HG03064 (cell line): ENCODE measurements at regions not wholly inside any gene's neighbourhood (a gene's known extent, or its start where the extent isn't known, plus 50 kb on each side); places are given as distances from the start of the nearest gene placed in this dataset.
"Not testable (repeated sequence)": the region's sequence is repeated elsewhere in the genome, so short reads cannot be mapped to it uniquely, and the experiment has no call there.

Source experiments
- ATAC-seq: cut with Tn5 transposase; IDR thresholded peaks from one replicate; pipeline ENCODE4 v1.9.1; 2021; ENCODE audit warnings: low read depth; ENCODE audit not compliant: unreplicated experiment

DNA sequence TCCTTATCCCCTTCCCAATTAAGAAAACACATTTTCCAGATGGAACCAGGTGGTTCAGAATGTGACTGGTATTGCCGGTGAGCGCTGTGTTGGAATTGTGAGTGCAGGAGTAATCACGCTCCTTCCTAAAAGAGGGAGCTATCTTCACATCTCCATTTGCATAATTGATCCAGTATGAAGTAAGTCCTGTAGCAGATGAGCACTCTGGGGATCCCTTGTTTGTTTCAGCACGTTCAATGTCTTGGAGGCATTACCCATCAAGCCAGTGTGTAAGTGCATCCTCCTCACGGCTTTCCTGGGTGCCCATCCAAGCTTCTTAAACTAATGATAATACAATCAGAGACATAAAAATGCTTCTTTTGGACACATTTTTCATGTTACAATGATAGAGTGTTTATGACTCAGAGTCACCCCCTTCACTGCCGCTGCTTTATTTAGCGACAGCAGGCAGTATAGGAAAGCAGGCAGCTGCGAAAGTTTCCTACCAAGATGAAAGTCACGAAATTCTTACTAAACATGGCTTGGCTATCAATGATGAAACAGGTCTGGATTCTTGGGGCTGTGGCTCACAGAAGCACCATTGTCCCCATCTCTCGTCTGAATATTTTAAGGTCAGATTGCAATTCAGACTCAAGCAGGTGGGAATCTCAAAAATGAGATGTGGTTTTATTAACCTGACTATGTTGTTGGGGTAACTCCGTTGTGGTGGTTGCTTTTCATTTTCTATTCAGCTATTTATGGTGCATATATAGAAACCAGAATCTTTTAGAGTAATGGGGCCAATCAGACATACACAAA lies 346.3 kb upstream of the MDFIC2 start:
- ATAC-seq, result no peak

DNA sequence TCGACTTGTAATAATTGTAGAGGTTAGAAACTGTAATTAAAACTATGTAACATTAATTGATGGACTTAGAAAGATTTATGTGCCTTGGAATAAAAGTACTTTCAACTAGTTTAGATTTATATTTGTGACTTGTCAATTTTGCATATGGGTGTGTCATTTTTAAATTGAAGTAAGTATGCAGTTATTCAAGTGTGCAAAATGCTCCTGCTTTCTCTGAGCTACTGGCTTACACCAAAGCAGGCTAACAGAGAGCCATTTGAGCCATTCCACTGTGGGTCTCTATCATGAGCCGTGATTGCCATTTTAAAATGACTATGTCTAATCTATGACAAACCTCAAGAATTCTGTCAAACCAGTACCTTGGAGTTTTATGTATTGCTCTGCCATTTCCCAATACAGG lies 345.0 kb upstream of the MDFIC2 start:
- ATAC-seq, result no peak

DNA sequence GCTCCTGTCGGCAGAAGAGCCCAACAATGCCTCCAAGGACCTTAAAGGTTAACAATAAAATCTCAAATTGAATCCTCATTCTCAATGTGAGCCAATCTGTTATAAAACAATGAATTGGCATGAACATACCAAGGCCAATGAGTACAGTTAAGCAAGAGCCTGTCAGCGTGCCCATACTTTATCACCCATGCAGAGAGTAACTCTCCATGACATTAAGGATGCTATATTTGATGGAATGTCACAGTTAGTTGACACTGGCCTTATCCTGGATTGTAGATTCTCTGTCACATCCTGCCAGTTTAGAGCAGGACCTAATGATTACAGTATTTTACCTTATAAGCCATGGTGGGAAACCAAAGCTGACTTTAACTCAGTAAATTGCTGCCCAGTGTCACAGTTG lies 335.4 kb upstream of the MDFIC2 start:
- no peak for ATAC-seq

DNA sequence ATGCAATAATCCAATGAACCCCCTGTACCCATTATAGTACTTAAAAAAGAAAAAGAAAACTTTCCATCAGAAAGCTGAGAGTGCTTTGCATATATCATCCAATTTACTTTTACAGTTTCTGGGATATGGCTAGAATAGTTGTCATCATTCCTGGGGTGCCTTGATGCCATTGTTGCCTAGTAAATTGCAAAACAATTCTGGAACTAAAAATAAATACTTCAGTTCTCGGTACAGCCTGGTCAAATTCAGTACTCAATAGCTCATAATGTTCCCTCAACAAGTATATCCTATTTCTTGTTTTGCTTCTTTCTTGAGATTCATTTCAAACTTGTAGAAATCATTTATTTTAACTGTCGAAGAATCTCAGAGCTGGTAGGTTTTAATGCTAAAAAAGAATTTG lies 334.7 kb upstream of the MDFIC2 start:
- no peak for ATAC-seq

DNA sequence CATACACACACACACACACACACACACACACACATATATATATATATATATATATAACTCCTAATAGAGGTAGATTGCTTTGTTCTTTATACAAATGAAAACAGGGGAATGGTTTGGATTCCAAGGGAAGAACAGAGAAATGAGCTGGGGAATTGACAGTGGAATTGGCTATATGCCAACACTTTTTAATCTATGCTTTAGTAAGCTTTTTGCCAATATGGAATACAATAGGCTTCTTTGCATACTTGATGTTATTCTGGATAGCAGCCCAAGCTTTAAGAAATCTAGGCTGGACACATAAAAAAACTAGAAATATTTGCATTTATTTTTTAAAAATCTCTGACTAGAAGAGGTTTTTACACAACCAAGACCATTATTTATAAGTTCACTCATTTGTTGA lies 334.2 kb upstream of the MDFIC2 start:
- ATAC-seq, result no peak

DNA sequence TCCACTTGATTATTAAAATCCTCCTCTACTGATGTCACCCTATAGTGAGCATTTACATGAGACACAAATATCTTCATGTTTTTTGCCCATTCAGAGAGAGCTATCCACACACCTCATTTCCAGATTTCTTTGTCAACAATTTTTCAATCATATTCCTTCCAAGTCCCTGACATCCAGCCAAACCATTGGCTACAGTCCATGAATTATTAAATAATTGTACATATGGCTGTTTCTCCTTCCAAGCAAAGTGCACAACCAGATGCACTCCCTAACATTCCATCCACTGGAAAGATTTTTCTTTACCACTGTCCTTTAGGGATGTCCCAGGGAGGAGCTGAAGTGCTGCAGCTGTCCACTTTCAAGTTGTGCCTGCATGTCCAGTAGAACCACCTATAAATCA lies 328.0 kb upstream of the MDFIC2 start:
- ATAC-seq, result no peak

DNA sequence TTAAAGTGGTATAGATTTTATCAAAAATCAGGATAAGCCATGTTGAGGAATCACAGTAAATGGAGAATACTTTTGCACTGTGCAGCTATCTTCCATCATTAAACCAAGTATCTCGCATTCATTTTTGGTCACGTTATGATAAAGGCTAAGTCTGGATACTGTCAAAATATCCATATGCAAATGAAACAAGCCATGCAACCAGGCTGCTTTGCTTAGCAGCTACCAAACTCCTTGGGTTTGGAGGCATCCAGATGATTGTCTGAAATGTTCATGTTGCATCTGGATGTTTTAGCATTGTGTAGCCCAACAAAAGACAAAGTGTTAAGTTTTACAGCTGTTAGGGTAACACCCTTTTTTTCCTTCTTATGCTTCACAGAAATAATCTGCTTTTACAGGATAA lies 322.9 kb upstream of the MDFIC2 start:
- no peak for ATAC-seq

DNA sequence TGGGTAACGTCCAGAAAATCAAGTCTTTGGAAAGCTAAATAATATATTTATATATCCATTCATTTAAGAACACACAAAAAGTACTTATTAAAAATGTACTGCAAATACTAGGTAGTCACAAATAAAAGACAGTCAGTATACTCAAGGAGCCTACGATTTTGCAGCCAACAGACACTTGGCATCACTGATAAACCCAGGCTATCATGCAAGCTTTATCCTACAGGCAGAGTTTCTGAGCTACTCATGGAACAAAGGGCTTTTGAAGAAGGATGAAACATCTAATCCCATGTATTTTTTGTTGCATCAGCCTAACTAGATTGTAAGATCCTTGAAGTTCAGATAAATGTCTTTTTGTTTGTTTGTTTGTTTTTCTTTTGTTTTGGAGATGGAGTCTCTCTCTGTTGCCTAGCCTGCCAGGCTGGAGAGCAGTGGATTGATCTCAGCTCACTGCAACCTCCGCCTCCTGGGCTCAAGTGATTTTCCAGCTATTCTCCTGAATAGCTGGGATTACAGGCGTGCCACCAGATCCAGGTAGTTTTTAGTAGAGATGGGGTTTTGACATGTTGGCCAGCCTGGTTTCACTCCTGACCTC lies 319.4 kb upstream of the MDFIC2 start:
- ATAC-seq, result no peak

DNA sequence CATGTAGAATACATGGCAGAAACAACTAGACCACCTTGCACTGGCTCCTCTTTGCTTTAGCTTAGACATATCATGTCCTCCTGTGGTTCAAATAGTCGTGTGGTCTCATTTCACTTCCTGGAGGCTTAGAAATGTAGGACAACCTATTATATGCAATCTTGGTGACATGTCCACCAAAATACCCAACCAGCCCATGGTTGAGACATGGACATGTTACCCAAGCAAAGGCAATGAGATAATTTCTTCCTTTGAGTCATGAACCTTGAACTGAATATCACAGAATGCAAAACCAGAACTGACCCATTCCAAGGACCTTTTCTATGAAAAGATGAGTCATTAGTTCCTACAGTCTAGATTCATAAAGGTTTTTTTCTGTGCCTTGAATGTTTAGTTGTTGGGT lies 309.0 kb upstream of the MDFIC2 start:
- ATAC-seq, result no peak

DNA sequence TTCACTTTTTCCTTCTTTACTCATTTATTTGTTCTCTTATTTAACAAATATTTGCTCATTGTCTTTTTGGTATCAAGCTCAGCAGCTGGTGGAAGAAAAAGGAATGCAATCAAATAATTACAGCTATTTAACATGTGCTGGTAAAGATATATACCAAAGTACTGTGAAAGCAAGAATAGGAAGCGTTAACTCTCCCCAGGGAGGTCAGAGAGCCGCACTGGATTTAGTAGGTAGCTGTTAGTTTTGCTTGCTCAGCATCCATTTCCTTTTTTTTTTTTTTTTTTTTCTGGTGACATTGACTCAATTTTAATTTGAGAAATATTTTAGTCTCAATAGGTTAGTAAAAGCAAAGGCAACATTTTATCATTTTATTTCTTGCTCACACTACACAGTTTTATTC lies 308.5 kb upstream of the MDFIC2 start:
- ATAC-seq, result no peak

DNA sequence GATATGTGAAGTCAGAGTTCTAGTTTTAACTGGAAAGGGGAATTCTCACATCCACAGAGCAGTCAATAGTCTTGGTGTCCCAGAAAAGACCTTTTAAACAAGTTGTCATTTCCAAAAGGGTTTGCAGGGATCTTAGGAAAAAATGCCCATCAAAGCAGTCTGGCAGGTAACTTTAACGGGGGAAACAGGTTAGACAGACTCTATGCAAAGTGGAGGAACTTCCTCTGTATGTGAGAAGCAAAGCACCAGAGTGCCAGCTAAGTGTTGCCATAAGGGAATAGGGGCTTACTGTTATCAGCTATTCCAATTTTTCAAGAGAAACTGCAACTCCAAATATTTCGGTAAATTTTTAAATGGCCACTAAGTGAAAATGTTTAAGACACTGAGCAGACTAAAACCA lies 307.9 kb upstream of the MDFIC2 start:
- ATAC-seq, result no peak

DNA sequence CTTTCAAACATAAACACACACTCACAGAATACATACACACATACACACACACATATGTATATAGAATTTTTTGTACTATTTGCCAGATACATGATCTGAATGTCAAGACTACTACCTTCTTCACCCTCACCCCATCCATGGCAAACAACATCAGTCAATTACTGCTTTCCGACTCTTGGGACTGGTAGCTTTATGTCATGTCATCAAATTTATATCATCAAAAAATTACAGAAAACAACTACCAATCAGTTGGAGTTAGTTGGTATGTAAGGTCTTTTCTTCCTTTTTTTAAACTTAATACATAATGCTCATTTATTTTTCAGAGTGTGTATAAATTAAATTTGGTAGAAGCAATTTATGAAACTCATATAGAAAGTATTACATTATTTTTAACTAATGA lies 305.7 kb upstream of the MDFIC2 start:
- ATAC-seq, result no peak

DNA sequence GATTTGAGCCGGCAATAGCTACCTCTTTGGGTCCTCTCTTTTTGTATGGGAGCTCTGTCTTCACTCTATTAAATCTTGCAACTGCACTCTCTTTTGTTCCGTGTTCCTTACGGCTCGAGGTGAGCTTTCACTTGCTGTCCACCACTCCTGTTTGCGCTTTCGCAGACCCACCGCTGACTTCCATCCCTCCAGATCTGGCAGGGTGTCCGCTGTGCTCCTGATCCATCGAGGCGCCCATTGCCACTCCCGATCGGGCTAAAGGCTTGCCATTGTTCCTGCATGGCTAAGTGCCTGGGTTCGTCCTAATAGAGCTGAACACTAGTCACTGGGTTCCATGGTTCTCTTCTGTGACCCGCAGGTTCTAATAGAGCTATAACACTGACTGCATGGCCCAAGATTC lies 304.9 kb upstream of the MDFIC2 start:
- not testable (repeated sequence) for ATAC-seq

DNA sequence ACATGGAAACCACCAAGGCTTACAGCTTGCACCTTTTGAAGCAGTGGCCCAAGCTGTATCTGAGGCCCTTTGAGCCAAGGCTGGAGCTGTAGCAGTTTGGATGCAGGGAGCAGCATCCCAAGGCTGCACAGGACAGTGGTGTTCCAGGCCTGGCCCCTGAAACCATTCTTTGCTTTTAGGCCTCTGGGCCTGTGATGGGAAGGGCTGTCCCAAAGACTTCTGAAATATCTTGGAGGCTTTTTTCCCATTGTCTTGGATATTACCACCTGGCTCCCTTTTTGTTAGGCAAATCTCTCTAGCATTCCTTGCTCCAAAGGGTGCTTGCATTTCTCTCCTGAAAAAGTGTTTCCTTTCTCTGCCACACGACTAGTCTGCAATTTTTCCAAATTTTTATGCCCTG lies 302.8 kb upstream of the MDFIC2 start:
- no peak for ATAC-seq

DNA sequence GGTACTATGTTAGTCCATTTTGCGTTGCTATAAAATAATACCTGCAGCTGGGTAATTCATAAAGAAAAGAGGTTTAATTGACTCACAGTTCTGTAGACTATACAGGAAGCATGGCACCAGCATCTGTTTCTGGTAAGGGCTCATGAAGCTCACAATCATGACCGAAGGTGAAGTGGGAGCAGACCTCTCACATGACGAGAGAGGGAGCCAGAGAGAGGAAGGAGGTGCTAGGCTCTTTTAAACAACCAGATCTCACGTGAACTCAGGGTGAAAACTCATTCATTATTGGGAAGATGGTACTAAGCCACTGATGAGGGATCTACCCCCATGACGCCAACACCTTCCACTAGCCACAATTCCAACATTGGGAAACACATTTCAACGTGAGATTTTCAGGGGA lies 301.7 kb upstream of the MDFIC2 start:
- no peak for ATAC-seq

DNA sequence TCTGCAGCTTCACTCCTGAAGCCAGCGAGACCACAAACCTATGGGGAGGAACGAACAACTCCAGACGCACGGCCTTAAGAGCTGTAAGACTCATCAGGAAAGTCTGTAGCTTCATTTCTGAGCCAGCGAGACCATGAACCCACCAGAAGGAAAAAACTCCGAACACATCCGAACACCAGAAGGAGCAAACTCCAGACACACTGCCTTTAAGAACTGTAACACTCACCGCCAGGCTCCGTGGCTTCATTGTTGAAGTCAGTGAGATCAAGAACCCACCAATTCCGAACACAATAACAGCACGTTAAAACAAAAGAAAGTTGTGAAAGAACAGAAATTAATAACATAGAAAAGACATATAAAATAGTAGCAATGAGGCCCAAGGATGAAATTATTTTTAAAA lies 300.5 kb upstream of the MDFIC2 start:
- no peak for ATAC-seq

DNA sequence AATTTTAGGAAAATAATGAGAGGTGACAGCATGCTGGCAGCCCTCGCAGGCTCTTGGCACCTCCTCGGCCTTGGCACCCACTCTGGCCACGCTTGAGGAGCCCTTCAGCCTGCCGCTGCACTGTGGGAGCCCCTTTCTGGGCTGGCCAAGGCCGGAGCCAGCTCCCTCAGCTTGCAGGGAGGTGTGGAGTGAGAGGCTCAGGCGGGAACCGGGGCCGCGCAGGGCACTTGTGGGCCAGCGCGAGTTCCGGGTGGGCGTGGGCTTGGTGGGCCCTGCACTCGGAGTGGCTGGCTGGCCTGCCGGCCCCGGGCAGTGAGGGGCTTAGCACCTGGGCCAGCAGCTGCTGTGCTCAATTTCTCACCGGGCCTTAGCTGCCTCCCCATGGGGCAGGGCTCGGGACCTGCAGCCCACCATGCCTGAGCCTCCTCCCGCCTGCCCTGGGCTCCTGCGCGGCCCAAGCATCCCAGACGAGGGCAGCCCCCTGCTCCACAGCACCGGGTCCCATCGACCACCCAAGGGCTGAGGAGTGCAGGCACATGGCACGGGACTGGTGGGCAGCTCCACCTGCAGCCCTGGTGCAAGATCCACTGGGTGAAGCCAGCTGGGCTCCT lies 299.3 kb upstream of the MDFIC2 start:
- not testable (repeated sequence) for ATAC-seq

DNA sequence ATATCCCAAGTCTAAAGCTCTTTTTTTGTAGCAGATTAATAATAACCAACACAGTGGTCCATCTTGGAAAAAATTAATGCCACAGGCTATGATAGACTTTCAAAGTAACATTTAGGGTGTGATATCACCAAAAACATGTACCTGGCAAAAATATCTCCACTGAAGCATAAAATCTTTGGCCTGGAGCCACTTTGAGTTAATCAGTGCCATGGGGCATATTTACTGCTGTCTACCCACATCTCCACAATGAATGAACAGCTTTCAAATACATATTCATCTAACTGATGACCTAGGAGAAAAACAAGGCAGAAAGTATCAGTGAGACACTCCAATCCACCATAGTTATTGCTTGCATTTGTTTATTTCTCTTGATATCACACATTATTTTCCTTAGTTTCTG lies 296.0 kb upstream of the MDFIC2 start:
- ATAC-seq, result no peak

DNA sequence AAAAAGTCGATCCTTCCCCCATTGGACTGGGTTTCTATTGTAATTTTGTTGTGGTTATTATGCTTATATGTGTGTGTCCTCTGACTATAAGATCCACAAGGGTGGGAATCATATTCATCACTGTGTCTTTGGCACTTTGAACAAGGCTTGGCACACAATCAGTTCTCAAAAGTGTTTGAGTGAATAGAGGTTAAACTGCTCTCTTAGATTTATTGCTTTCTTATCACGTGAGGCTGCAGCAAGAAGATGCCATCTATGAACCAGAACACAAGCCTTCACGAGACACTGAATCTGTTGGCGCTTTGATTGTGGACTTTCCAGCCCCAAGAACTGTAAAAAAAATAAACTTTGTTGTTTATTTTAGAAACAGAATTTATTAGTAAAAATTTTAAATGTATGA lies 295.0 kb upstream of the MDFIC2 start:
- ATAC-seq, result no peak

DNA sequence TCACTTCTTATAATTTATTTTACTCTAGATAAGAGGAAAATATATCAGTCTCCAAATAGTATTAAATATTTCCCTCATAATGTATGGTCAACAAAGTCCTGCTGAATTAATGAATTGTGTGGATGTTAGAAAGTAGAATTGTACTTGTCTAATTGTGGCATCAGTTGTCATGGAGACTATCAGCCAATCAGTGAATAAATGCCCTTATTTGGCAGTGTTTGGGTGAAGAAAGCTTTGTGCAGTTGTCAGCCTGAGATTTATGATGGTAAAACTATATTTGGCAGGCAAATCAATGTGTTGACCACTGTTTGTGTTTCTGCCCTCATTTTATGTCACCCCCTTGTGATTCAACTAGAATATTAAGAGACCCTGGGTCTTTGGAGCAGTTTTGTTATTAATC lies 293.6 kb upstream of the MDFIC2 start:
- no peak for ATAC-seq

DNA sequence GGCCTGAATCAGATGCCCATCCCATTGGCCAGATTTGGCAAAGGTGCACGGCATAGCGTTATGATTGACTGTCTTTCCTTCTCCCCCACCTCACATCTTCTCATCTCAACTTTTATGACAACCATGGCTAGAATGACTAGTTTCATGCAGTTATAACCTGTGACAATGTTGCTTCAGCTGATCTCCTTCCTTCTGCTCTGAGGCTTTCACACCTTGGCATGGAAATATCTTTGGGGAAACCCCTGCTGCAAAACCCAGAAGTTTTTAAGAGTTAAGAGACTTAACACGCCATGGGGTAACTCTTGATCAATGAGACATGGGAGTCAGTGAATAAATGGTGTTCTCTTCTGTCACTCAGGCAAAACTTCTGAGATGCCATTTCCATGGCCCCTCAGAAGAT lies 290.7 kb upstream of the MDFIC2 start:
- no peak for ATAC-seq

DNA sequence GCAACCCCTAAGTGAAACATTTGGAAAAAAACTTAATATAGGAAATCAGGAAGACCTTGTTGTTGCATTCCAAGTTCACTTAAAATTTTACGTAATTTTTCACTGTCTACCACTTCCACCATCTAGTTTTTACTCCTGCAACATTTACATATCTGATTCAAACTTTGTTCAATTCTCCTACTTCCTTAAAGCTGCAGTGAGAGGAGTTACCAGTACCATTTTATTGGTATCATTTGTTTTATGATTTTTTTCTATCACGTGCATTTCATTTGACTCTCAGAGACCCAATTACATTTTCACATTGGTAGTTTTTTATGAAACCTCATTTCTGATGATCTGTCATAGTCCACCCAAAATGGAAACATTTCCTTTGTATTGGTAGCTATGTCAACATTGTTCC lies 284.9 kb upstream of the MDFIC2 start:
- no peak for ATAC-seq
